ENCODE measurements at regions not wholly inside any gene's neighbourhood (a gene's known extent, or its start where the extent isn't known, plus 50 kb on each side); places are given as distances from the start of the nearest gene placed in this dataset.

GRCh38 chr9:30507166-30507565 is 1877.3 kb upstream of the ACO1 start:
- Histone ChIP-seq H3K36me3 (replicated peaks; ENCODE audit: low read depth, low read length) (no peaks in the 10 kb centered on the region), H3K9ac (ENCODE audit: low read length) (no peak overlapping the region), H4K20me1 (ENCODE audit: insufficient read depth, low read length) (no peaks in the 10 kb centered on the region), H3K4me1 (ENCODE audit: low read length) (no peaks in the 10 kb centered on the region), H3K79me2 (ENCODE audit: low read length) (no peaks in the 10 kb centered on the region), H3K9me3 (ENCODE audit: insufficient read depth, low read length) (no peaks in the 10 kb centered on the region), H3K27me3 (ENCODE audit: low read depth, low read length) (no peaks in the 10 kb centered on the region), H3K4me2 (ENCODE audit: low read length) (no peak overlapping the region), H2AFZ (ENCODE audit: low read depth, low read length) (no peak overlapping the region), H3K4me3 (ENCODE audit: low read length) (no peak overlapping the region), H3K27ac (ENCODE audit: low read length) (no peak overlapping the region)
- TF ChIP-seq CTCF (IDR thresholded peaks at IDR 0.05; ENCODE audit: low read depth, low read length) (no peak), EZH2phosphoT487 (IDR thresholded peaks at IDR 0.05; ENCODE audit: low read depth) (no peak)

GRCh38 chr9:30511666-30512065 is 1872.8 kb upstream of the ACO1 start:
- no peak for TF ChIP-seq EZH2phosphoT487 (IDR thresholded peaks at IDR 0.05; ENCODE audit: low read depth)
- no peak for TF ChIP-seq CTCF (IDR thresholded peaks at IDR 0.05; ENCODE audit: low read depth, low read length)
- Histone ChIP-seq H3K36me3 (replicated peaks; ENCODE audit: low read depth, low read length) (no peaks in the 10 kb centered on the region), H3K27me3 (ENCODE audit: low read depth, low read length) (no peaks in the 10 kb centered on the region), H3K4me1 (ENCODE audit: low read length) (no peaks in the 10 kb centered on the region), H3K4me2 (ENCODE audit: low read length) (no peak overlapping the region), H3K79me2 (ENCODE audit: low read length) (no peaks in the 10 kb centered on the region), H4K20me1 (ENCODE audit: insufficient read depth, low read length) (no peaks in the 10 kb centered on the region), H3K9ac (ENCODE audit: low read length) (no peak overlapping the region), H3K27ac (ENCODE audit: low read length) (no peak overlapping the region), H2AFZ (ENCODE audit: low read depth, low read length) (no peak overlapping the region), H3K9me3 (ENCODE audit: insufficient read depth, low read length) (no peaks in the 10 kb centered on the region), H3K4me3 (ENCODE audit: low read length) (no peak overlapping the region)

- no peak overlapping the region for H3K9ac ChIP-seq (ENCODE audit: low read length)
- no peak overlapping the region for H2AFZ ChIP-seq (ENCODE audit: low read depth, low read length)
- H3K4me3 ChIP-seq (ENCODE audit: low read length): no peak overlapping the region
- H3K27me3 ChIP-seq (ENCODE audit: low read depth, low read length): no peaks in the 10 kb centered on the region
- TF ChIP-seq CTCF (IDR thresholded peaks at IDR 0.05; ENCODE audit: low read depth, low read length) (no peak), EZH2phosphoT487 (IDR thresholded peaks at IDR 0.05; ENCODE audit: low read depth) (no peak)
- H3K79me2 ChIP-seq (ENCODE audit: low read length): no peaks in the 10 kb centered on the region
- no peaks in the 10 kb centered on the region for H4K20me1 ChIP-seq (ENCODE audit: insufficient read depth, low read length)
- H3K27ac ChIP-seq (ENCODE audit: low read length): no peak overlapping the region
- H3K4me2 ChIP-seq (ENCODE audit: low read length): no peak overlapping the region
- no peaks in the 10 kb centered on the region for H3K4me1 ChIP-seq (ENCODE audit: low read length)
- H3K9me3 ChIP-seq (ENCODE audit: insufficient read depth, low read length): no peaks in the 10 kb centered on the region
- H3K36me3 ChIP-seq (replicated peaks; ENCODE audit: low read depth, low read length): no peaks in the 10 kb centered on the region
Measured at GRCh38 chr9:30519166-30519565, 1865.3 kb upstream of the ACO1 start.

GRCh38 chr9:30519756-30520155 is 1864.7 kb upstream of the ACO1 start:
- no peak overlapping the region for H3K9ac ChIP-seq (ENCODE audit: low read length)
- H3K4me3 ChIP-seq (ENCODE audit: low read length): no peak overlapping the region
- no peaks in the 10 kb centered on the region for H3K27me3 ChIP-seq (ENCODE audit: low read depth, low read length)
- no peaks in the 10 kb centered on the region for H3K79me2 ChIP-seq (ENCODE audit: low read length)
- H4K20me1 ChIP-seq (ENCODE audit: insufficient read depth, low read length): no peaks in the 10 kb centered on the region
- H3K9me3 ChIP-seq (ENCODE audit: insufficient read depth, low read length): no peaks in the 10 kb centered on the region
- H3K36me3 ChIP-seq (replicated peaks; ENCODE audit: low read depth, low read length): no peaks in the 10 kb centered on the region
- TF ChIP-seq CTCF (IDR thresholded peaks at IDR 0.05; ENCODE audit: low read depth, low read length) (no peak), EZH2phosphoT487 (IDR thresholded peaks at IDR 0.05; ENCODE audit: low read depth) (no peak)
- no peak overlapping the region for H2AFZ ChIP-seq (ENCODE audit: low read depth, low read length)
- no peaks in the 10 kb centered on the region for H3K4me1 ChIP-seq (ENCODE audit: low read length)
- H3K4me2 ChIP-seq (ENCODE audit: low read length): no peak overlapping the region
- no peak overlapping the region for H3K27ac ChIP-seq (ENCODE audit: low read length)
